ENCODE measurements at regions not wholly inside any gene's neighbourhood (a gene's known extent, or its start where the extent isn't known, plus 50 kb on each side); places are given as distances from the start of the nearest gene placed in this dataset.

- DNase-seq, result no peak
Measured at GRCh38 chr9:118609355-118610044, 759.7 kb downstream of the BRINP1 start.

GRCh38 chr9:118612201-118612600 lies 757.0 kb downstream of the BRINP1 start:
- DNase-seq, result no peak

GRCh38 chr9:118613996-118614395 lies 755.2 kb downstream of the BRINP1 start:
- DNase-seq, result peak in 1 of 2 experiments; percentile 28

- no peak for DNase-seq
Measured at GRCh38 chr9:118618084-118618483, 751.2 kb downstream of the BRINP1 start.

GRCh38 chr9:118618849-118619248 lies 750.4 kb downstream of the BRINP1 start:
- DNase-seq, result no peak

- no peak for DNase-seq
Measured at GRCh38 chr9:118624608-118625007, 744.6 kb downstream of the BRINP1 start.

- no peak for DNase-seq
Measured at GRCh38 chr9:118630079-118630478, 739.2 kb downstream of the BRINP1 start.

- no peak for DNase-seq
Measured at GRCh38 chr9:118630931-118631595, 738.2 kb downstream of the BRINP1 start.

- no peak for DNase-seq
Measured at GRCh38 chr9:118631956-118632355, 737.3 kb downstream of the BRINP1 start.

GRCh38 chr9:118635416-118635815 lies 733.8 kb downstream of the BRINP1 start:
- no peak for DNase-seq

GRCh38 chr9:118637681-118638080 lies 731.6 kb downstream of the BRINP1 start:
- DNase-seq, result no peak

GRCh38 chr9:118640836-118641560 lies 728.2 kb downstream of the BRINP1 start:
- DNase-seq, result no peak

- no peak for DNase-seq
Measured at GRCh38 chr9:118643118-118643517, 726.1 kb downstream of the BRINP1 start.

- DNase-seq, result no peak
Measured at GRCh38 chr9:118644066-118644465, 725.2 kb downstream of the BRINP1 start.

- DNase-seq, result no peak
Measured at GRCh38 chr9:118647331-118647730, 721.9 kb downstream of the BRINP1 start.

- DNase-seq, result no peak
Measured at GRCh38 chr9:118650417-118650816, 718.8 kb downstream of the BRINP1 start.

- DNase-seq, result no peak
Measured at GRCh38 chr9:118651511-118651910, 717.7 kb downstream of the BRINP1 start.

- DNase-seq, result no peak
Measured at GRCh38 chr9:118652258-118652657, 717.0 kb downstream of the BRINP1 start.

- no peak for DNase-seq
Measured at GRCh38 chr9:118652912-118653311, 716.3 kb downstream of the BRINP1 start.

GRCh38 chr9:118659011-118659410 lies 710.2 kb downstream of the BRINP1 start:
- no peak for DNase-seq

GRCh38 chr9:118665226-118665919 lies 703.9 kb downstream of the BRINP1 start:
- no peak for DNase-seq

GRCh38 chr9:118670011-118670953 lies 699.0 kb downstream of the BRINP1 start:
- peak; percentile 74 to 80 for DNase-seq

Data from NCI-H1930 (cell line).